Liver (tissue), 8 donors: ENCODE measurements at regions not wholly inside any gene's neighbourhood (a gene's known extent, or its start where the extent isn't known, plus 50 kb on each side); places are given as distances from the start of the nearest gene placed in this dataset.

Experiments used
- DNase-seq: peaks from one replicate; pipeline ENCODE4 v3.0.0-alpha.2; 2017; ENCODE audit warnings: low spot score
- H3K27ac ChIP-seq, 2 donors: one replicate each; pipeline ENCODE4 v1.7.0; 2013; ENCODE audit warnings: inconsistent platforms in 2 of 2, low read length in 2 of 2, control low read depth in 1 of 2, low read depth in 1 of 2, mild to moderate bottlenecking in 1 of 2
- H3K27me3 ChIP-seq, 4 donors: one replicate each; pipeline versions ENCODE4 v1.6.1 to v1.7.0; 2013; ENCODE audit warnings: low read length in 3 of 4, inconsistent platforms in 1 of 4, mild to moderate bottlenecking in 1 of 4, moderate library complexity in 1 of 4; ENCODE audit not compliant: control insufficient read depth in 4 of 4, insufficient read depth in 4 of 4
- H3K36me3 ChIP-seq, 4 donors: one replicate each; pipeline versions ENCODE4 v1.6.1 to v1.7.0; 2013; ENCODE audit warnings: low read length in 3 of 4, mild to moderate bottlenecking in 3 of 4, low read depth in 1 of 4, moderate library complexity in 1 of 4; ENCODE audit not compliant: control insufficient read depth in 4 of 4, insufficient read depth in 3 of 4
- H3K4me1 ChIP-seq, 4 donors: one replicate each; pipeline versions ENCODE4 v1.6.1 to v1.7.0; 2013; ENCODE audit warnings: low read length in 3 of 4, mild to moderate bottlenecking in 3 of 4, moderate library complexity in 1 of 4; ENCODE audit not compliant: control insufficient read depth in 4 of 4, insufficient read depth in 4 of 4
- H3K4me3 ChIP-seq, 3 donors: one replicate each; pipeline versions ENCODE4 v1.6.1 to v1.7.0; 2013; ENCODE audit warnings: low read length in 3 of 3, control low read depth in 1 of 3, low read depth in 1 of 3, mild to moderate bottlenecking in 1 of 3
- H3K9ac ChIP-seq, 2 donors: one replicate each; pipeline ENCODE4 v1.7.0; 2013; ENCODE audit warnings: low read length in 2 of 2, mild to moderate bottlenecking in 2 of 2, moderate library complexity in 2 of 2, control low read depth in 1 of 2, low read depth in 1 of 2
- H3K9me3 ChIP-seq, 4 donors: one replicate each; pipeline versions ENCODE4 v1.6.1 to v1.7.0; 2013; ENCODE audit warnings: low read length in 3 of 4; ENCODE audit not compliant: control insufficient read depth in 4 of 4
- EGR1 ChIP-seq, 2 donors: IDR thresholded peaks; 2 replicates each; pipeline ENCODE4 v1.6.1; 2016 to 2018; ENCODE audit warnings: antibody characterized with exemption in 2 of 2, low read depth in 2 of 2
- FOXA2 ChIP-seq: IDR thresholded peaks from 2 replicates; pipeline ENCODE4 v1.6.1; 2016; ENCODE audit warnings: antibody characterized with exemption
- GABPA ChIP-seq, 2 donors: IDR thresholded peaks in 1 of 2; conservative IDR thresholded peaks in 1 of 2; 2 replicates each; pipeline ENCODE4 v1.6.1; 2016; ENCODE audit warnings: antibody characterized with exemption in 2 of 2, mild to moderate bottlenecking in 1 of 2, moderate library complexity in 1 of 2
- HNF4A ChIP-seq, 2 donors: conservative IDR thresholded peaks; 2 replicates each; pipeline ENCODE4 v1.6.1; 2016; ENCODE audit warnings: antibody characterized with exemption in 2 of 2, mild to moderate bottlenecking in 2 of 2
- JUND ChIP-seq, 2 donors: IDR thresholded peaks; 2 replicates each; pipeline ENCODE4 v1.6.1; 2016; ENCODE audit warnings: antibody characterized with exemption in 2 of 2
- NR2F2 ChIP-seq: IDR thresholded peaks from 2 replicates; pipeline ENCODE4 v1.6.1; 2016; ENCODE audit warnings: antibody characterized with exemption
- RAD21 ChIP-seq, 2 donors: IDR thresholded peaks; 2 replicates each; pipeline ENCODE4 v1.6.1; 2016; ENCODE audit warnings: antibody characterized with exemption in 2 of 2, mild to moderate bottlenecking in 2 of 2
- RXRA ChIP-seq, 2 donors: IDR thresholded peaks; 2 replicates each; pipeline ENCODE4 v1.6.1; 2017 to 2018; ENCODE audit warnings: antibody characterized with exemption in 2 of 2, mild to moderate bottlenecking in 1 of 2
- SP1 ChIP-seq: IDR thresholded peaks from 2 replicates; pipeline ENCODE4 v1.6.1; 2018; ENCODE audit warnings: antibody characterized with exemption, mild to moderate bottlenecking
- TAF1 ChIP-seq: conservative IDR thresholded peaks from 2 replicates; pipeline ENCODE4 v1.6.1; 2016; ENCODE audit warnings: antibody characterized with exemption, mild to moderate bottlenecking
- YY1 ChIP-seq: IDR thresholded peaks from 2 replicates; pipeline ENCODE4 v1.6.1; 2016; ENCODE audit warnings: antibody characterized with exemption, mild to moderate bottlenecking
- WGBS: extraction: QIAGEN DNeasy Blood & Tissue Kit; methylation state at CpG from one replicate; pipeline ENCODE4 v1.1.7; 2013; 5-methylcytosine and 5-hydroxymethylcytosine counted together
- TF ChIP-seq, protein P1 (sequence below): fragments of 150-350 bp; IDR thresholded peaks from 2 replicates; pipeline ENCODE4 v1.5.1; 2017; ENCODE audit warnings: improper control_type of control experiment, low read depth, low read length; ENCODE audit not compliant: missing input control
- TF ChIP-seq, protein P2 (sequence below): IDR thresholded peaks from 2 replicates; pipeline ENCODE4 v1.6.1; 2016; ENCODE audit warnings: antibody characterized with exemption
- TF ChIP-seq, protein P3 (sequence below): IDR thresholded peaks from 2 replicates; pipeline ENCODE4 v1.6.1; 2016; ENCODE audit warnings: antibody characterized with exemption, mild to moderate bottlenecking
- donor health status: healthy.
- donor health status: healthy.
- donor health status: healthy.
- donor health status: healthy.
- donor health status: healthy.

DNA sequence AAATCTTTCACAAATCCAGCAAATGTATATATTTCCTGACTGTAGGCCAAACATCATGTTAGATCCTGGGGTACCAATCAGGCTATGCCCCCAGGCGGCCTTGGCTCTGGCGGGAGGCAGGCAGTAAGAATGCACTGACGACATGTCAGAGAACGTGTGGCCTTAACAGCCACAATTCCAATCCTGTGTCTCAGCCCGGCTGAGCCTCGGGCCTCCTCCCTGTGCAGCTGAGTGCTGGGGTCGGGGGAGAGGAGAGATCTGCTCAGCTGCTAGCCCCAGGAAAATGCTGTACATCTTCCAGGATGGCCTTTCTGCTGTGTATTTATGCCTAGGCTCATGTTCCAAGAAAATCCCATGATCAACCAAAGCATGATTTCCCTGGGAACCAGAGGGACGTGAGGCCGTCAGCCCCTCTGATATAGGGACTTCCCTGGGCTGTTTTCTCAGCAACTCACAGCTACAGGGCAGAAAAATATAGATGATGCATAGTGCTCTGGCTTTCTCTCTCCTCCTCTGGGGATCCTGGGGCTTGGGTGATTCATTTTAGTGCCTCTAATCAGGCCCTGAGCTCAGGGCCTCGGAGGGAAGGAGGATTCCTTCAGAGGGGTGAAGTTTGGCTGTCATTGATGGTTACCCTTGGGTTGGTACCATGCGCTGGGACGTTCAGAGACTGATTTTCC lies 604.0 kb downstream of the HS3ST4 start:
- TF ChIP-seq, protein P1, sequence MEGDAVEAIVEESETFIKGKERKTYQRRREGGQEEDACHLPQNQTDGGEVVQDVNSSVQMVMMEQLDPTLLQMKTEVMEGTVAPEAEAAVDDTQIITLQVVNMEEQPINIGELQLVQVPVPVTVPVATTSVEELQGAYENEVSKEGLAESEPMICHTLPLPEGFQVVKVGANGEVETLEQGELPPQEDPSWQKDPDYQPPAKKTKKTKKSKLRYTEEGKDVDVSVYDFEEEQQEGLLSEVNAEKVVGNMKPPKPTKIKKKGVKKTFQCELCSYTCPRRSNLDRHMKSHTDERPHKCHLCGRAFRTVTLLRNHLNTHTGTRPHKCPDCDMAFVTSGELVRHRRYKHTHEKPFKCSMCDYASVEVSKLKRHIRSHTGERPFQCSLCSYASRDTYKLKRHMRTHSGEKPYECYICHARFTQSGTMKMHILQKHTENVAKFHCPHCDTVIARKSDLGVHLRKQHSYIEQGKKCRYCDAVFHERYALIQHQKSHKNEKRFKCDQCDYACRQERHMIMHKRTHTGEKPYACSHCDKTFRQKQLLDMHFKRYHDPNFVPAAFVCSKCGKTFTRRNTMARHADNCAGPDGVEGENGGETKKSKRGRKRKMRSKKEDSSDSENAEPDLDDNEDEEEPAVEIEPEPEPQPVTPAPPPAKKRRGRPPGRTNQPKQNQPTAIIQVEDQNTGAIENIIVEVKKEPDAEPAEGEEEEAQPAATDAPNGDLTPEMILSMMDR, result no peak
- no peak for TF ChIP-seq HNF4A (conservative IDR thresholded peaks at IDR 0.05)
- no peak for TF ChIP-seq FOXA2
- TF ChIP-seq EGR1 (IDR thresholded peaks at IDR 0.05; ENCODE audit: low read depth in 2 of 2), result no peak
- no peak for TF ChIP-seq TAF1
- TF ChIP-seq RXRA (IDR thresholded peaks at IDR 0.05), result no peak
- no peak for TF ChIP-seq JUND (IDR thresholded peaks at IDR 0.05)
- H3K4me1 ChIP-seq, result no peaks in the 10 kb centered on the region
- no peak overlapping the region for H3K9ac ChIP-seq
- no peak overlapping the region for H3K27ac ChIP-seq
- H3K9me3 ChIP-seq, result peaks cover 0 to 4% (median 0%) of the 10 kb centered on the region in 4 donors
- WGBS, result 74% methylated on average over 12 of the region's 12 CpGs
- no peaks in the 10 kb centered on the region for H3K36me3 ChIP-seq
- H3K27me3 ChIP-seq, result no peaks in the 10 kb centered on the region
- no peak for DNase-seq
- H3K4me3 ChIP-seq, result no peak overlapping the region

DNA sequence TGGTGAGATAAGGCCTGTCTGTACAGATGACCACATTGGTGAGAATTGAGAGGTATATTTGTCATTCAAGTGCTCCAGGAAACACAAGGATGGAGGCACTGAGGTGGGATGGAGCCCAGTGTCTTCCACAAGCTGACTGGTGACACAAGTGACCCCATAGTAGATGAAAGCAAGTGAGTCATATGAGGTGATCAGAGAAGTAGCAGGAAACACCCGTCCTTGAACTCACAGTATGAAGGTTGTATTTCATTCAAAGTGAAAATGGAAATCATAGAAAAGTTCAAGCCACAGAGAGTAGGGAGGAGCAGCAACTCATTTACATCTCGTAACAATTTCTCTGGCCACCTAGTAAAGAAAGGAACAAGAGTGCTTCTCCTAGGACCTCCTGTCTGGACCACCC lies 609.8 kb downstream of the HS3ST4 start:
- Histone ChIP-seq H3K9ac (no peak overlapping the region), H3K27ac (no peak overlapping the region), H3K4me3 (no peak overlapping the region), H3K9me3 (peaks cover 0 to 4% (median 0%) of the 10 kb centered on the region in 4 donors), H3K4me1 (no peaks in the 10 kb centered on the region), H3K27me3 (peaks cover 0 to 5% (median under 1%) of the 10 kb centered on the region in 4 donors), H3K36me3 (no peaks in the 10 kb centered on the region)
- 61% methylated on average over 2 of the region's 2 CpGs for WGBS
- TF ChIP-seq, protein P2, sequence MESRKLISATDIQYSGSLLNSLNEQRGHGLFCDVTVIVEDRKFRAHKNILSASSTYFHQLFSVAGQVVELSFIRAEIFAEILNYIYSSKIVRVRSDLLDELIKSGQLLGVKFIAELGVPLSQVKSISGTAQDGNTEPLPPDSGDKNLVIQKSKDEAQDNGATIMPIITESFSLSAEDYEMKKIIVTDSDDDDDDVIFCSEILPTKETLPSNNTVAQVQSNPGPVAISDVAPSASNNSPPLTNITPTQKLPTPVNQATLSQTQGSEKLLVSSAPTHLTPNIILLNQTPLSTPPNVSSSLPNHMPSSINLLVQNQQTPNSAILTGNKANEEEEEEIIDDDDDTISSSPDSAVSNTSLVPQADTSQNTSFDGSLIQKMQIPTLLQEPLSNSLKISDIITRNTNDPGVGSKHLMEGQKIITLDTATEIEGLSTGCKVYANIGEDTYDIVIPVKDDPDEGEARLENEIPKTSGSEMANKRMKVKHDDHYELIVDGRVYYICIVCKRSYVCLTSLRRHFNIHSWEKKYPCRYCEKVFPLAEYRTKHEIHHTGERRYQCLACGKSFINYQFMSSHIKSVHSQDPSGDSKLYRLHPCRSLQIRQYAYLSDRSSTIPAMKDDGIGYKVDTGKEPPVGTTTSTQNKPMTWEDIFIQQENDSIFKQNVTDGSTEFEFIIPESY, result no peak
- TF ChIP-seq EGR1 (IDR thresholded peaks at IDR 0.05; ENCODE audit: low read depth in 2 of 2) (no peak), RXRA (IDR thresholded peaks at IDR 0.05) (no peak), GABPA (IDR thresholded peaks at IDR 0.05 in 1 of 2, conservative IDR thresholded peaks at IDR 0.05 in 1 of 2) (no peak), NR2F2 (no peak), RAD21 (IDR thresholded peaks at IDR 0.05) (no peak), FOXA2 (no peak), JUND (IDR thresholded peaks at IDR 0.05) (no peak), YY1 (no peak), SP1 (no peak)
- TF ChIP-seq, protein P1, result no peak
- TF ChIP-seq, protein P3, sequence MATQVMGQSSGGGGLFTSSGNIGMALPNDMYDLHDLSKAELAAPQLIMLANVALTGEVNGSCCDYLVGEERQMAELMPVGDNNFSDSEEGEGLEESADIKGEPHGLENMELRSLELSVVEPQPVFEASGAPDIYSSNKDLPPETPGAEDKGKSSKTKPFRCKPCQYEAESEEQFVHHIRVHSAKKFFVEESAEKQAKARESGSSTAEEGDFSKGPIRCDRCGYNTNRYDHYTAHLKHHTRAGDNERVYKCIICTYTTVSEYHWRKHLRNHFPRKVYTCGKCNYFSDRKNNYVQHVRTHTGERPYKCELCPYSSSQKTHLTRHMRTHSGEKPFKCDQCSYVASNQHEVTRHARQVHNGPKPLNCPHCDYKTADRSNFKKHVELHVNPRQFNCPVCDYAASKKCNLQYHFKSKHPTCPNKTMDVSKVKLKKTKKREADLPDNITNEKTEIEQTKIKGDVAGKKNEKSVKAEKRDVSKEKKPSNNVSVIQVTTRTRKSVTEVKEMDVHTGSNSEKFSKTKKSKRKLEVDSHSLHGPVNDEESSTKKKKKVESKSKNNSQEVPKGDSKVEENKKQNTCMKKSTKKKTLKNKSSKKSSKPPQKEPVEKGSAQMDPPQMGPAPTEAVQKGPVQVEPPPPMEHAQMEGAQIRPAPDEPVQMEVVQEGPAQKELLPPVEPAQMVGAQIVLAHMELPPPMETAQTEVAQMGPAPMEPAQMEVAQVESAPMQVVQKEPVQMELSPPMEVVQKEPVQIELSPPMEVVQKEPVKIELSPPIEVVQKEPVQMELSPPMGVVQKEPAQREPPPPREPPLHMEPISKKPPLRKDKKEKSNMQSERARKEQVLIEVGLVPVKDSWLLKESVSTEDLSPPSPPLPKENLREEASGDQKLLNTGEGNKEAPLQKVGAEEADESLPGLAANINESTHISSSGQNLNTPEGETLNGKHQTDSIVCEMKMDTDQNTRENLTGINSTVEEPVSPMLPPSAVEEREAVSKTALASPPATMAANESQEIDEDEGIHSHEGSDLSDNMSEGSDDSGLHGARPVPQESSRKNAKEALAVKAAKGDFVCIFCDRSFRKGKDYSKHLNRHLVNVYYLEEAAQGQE, result no peak
- DNase-seq, result no peak
